IgD-negative memory B cell (primary cell): ENCODE measurements at regions not wholly inside any gene's neighbourhood (a gene's known extent, or its start where the extent isn't known, plus 50 kb on each side); places are given as distances from the start of the nearest gene placed in this dataset.

ENCODE experiments used
- H3K27ac Mint-ChIP-seq, 3 donors: one replicate each; pipeline ENCODE4 v1.8.0; 2020 to 2022; ENCODE audit warnings: mild to moderate bottlenecking in 3 of 3, mixed read lengths in 3 of 3, moderate library complexity in 1 of 3
- H3K27me3 Mint-ChIP-seq: one replicate; pipeline ENCODE4 v1.8.0; 2021; ENCODE audit warnings: mixed read lengths
- H3K36me3 Mint-ChIP-seq: one replicate; pipeline ENCODE4 v1.8.0; 2020; ENCODE audit warnings: mild to moderate bottlenecking, mixed read lengths
- H3K4me1 Mint-ChIP-seq, 3 donors: one replicate each; pipeline ENCODE4 v1.8.0; 2020 to 2022; ENCODE audit warnings: mixed read lengths in 3 of 3, mild to moderate bottlenecking in 1 of 3
- H3K4me3 Mint-ChIP-seq, 4 donors: one replicate each; pipeline ENCODE4 v1.8.0; 2020 to 2022; ENCODE audit warnings: mild to moderate bottlenecking in 4 of 4, mixed read lengths in 4 of 4, moderate library complexity in 3 of 4
- H3K9me3 Mint-ChIP-seq, 3 donors: one replicate each; pipeline ENCODE4 v1.8.0; 2020 to 2021; ENCODE audit warnings: mixed read lengths in 3 of 3, mild to moderate bottlenecking in 1 of 3

DNA sequence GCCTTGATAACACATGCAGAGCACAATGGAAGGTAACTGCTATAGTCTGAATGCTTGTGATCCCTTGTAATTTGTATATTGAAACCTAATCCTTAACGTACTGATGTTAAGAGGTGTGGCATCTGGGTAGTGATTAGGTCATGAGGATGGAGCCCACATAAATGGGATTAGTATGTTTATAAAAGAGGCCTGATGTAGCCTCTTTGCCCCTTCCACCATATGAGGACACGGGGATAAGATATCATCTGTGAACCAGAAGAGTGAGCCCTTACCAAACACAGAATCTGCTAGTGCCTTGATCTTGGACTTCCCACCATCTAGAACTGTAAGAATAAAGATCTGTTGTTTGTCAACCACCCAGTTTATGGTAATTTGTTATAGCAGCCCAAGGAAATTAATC is 1074.2 kb upstream of the INTU start:
- Mint-ChIP-seq H3K27me3 (no peaks in the 10 kb centered on the region), H3K36me3 (no peaks in the 10 kb centered on the region), H3K4me1 (no peaks in the 10 kb centered on the region), H3K4me3 (no peak overlapping the region), H3K27ac (no peak overlapping the region), H3K9me3 (peaks cover 0 to 4% (median 3%) of the 10 kb centered on the region in 3 donors)

DNA sequence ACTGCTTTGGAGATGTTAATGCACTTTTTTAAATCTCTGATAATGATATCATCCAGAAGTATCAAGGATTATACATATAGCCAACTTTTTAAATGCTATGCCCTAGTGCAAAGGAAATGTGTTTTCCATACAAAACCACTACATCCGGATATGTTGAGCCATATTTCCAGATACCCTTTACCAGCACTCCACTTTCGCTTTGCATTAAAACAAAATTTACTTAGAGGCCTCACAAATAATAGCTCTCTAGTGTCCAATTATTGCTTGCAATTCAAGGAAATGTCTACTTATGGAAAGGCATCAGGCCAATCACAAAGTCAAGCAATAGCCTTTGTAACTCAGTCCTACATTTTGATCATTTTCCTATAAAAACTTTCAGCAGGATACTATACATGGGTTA is 1072.8 kb upstream of the INTU start:
- Mint-ChIP-seq H3K27me3 (no peaks in the 10 kb centered on the region), H3K9me3 (peaks cover 0 to 7% (median 3%) of the 10 kb centered on the region in 3 donors), H3K4me1 (no peaks in the 10 kb centered on the region), H3K4me3 (no peak overlapping the region), H3K27ac (no peak overlapping the region), H3K36me3 (no peaks in the 10 kb centered on the region)

DNA sequence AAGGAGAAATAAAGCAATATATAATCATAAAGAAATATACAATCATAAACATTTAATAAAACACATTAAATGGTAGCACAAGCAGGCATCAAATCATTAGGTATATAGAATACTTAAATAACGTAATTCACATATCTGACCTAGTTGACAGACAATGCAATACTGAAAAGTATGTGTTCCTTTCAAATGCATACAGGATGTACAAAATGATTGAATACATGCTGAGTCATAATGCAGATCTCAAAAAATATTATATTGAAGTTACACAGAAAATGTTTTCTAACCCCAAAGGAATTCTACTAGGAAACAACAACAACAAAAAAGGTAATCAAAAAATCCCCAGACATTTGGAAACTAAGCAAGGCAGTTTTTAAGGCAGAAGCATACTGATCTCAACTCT is 1072.0 kb upstream of the INTU start:
- no peak overlapping the region for H3K27ac Mint-ChIP-seq
- no peaks in the 10 kb centered on the region for H3K36me3 Mint-ChIP-seq
- no peaks in the 10 kb centered on the region for H3K27me3 Mint-ChIP-seq
- H3K9me3 Mint-ChIP-seq: peaks cover 0 to 6% (median 1%) of the 10 kb centered on the region in 3 donors
- H3K4me1 Mint-ChIP-seq: no peaks in the 10 kb centered on the region
- H3K4me3 Mint-ChIP-seq: no peak overlapping the region

DNA sequence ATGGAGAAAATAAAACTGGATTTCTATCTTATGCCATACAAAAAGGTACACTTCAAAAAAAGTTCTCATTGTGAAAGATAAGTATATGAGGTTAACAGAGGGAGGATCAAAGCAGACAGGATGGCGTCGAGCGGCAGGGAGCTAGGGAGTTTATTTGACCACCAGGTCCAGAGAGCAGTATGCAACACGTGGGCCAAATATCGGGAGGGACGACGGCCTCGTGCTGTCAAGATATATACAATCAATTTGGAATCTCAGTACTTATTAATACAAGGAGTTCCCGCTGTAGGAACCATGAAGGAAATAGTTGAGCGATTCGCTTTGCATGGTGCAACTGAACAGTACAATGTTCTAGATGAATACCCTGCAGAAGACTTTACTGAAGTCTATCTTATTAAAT is 1069.4 kb upstream of the INTU start:
- no peak overlapping the region for H3K4me3 Mint-ChIP-seq
- no peak overlapping the region for H3K27ac Mint-ChIP-seq
- H3K4me1 Mint-ChIP-seq: no peaks in the 10 kb centered on the region
- H3K36me3 Mint-ChIP-seq: no peaks in the 10 kb centered on the region
- no peaks in the 10 kb centered on the region for H3K27me3 Mint-ChIP-seq
- H3K9me3 Mint-ChIP-seq: peaks cover 2 to 6% (median 2%) of the 10 kb centered on the region in 3 donors

GRCh38 chr4:126564283-126564854 is 1068.4 kb upstream of the INTU start:
- H3K4me3 Mint-ChIP-seq: no peak overlapping the region
- H3K36me3 Mint-ChIP-seq: no peaks in the 10 kb centered on the region
- no peaks in the 10 kb centered on the region for H3K4me1 Mint-ChIP-seq
- no peaks in the 10 kb centered on the region for H3K27me3 Mint-ChIP-seq
- peaks cover 2 to 6% (median 2%) of the 10 kb centered on the region in 3 donors for H3K9me3 Mint-ChIP-seq
- no peak overlapping the region for H3K27ac Mint-ChIP-seq

GRCh38 chr4:126568652-126569570 is 1063.8 kb upstream of the INTU start:
- Mint-ChIP-seq H3K27me3 (no peaks in the 10 kb centered on the region), H3K4me1 (no peaks in the 10 kb centered on the region), H3K9me3 (peaks cover 2 to 9% (median 2%) of the 10 kb centered on the region in 3 donors), H3K36me3 (peaks cover 1% of the 10 kb centered on the region), H3K4me3 (peak overlapping the region in 1 of 4 donors; percentile 39), H3K27ac (no peak overlapping the region)

DNA sequence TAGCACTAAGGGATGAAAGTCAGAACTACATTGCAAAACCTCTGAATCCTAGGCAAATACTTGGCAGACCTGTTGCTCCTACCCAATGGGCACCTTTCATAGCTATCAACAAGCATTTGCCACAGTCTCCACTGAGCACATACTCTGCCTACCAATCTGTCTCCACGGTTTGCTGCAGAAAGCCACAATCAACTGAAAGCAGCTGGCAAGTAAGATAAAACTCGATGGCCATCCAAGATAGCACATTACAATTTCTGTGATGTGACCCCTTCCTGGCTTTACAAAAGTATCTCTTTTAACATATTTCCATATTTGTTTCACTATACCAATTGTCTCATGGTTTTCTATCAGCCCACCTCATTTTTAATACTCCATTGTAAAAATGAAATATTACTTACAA is 1060.5 kb upstream of the INTU start:
- Mint-ChIP-seq H3K9me3 (peaks cover 0 to 4% (median 2%) of the 10 kb centered on the region in 3 donors), H3K27ac (no peak overlapping the region), H3K36me3 (peaks cover 1% of the 10 kb centered on the region), H3K4me1 (no peaks in the 10 kb centered on the region), H3K27me3 (no peaks in the 10 kb centered on the region), H3K4me3 (no peak overlapping the region)

DNA sequence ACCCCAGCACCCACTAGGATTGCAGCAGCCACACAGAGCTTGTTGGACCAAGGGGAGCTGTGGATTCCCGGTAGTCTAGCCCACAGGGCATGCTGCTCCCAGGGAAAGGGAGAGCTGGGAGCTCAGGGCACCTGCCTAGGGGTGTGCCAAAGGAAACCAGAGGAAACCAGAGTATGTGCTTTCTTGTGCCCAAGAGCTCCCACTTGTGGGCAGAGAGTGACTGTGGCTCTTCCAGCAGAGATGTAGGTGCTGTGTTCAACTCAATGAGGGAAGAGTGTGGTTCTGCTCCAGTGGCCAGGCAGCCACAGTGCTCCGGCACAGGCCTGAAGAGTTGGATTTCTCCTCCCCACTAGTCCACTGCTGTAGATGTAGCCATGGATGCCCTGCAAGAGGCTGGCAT is 1050.0 kb upstream of the INTU start:
- Mint-ChIP-seq H3K4me3 (no peak overlapping the region), H3K27ac (no peak overlapping the region), H3K27me3 (no peaks in the 10 kb centered on the region), H3K36me3 (no peaks in the 10 kb centered on the region), H3K9me3 (peaks cover 0 to 6% (median 3%) of the 10 kb centered on the region in 3 donors), H3K4me1 (no peaks in the 10 kb centered on the region)

DNA sequence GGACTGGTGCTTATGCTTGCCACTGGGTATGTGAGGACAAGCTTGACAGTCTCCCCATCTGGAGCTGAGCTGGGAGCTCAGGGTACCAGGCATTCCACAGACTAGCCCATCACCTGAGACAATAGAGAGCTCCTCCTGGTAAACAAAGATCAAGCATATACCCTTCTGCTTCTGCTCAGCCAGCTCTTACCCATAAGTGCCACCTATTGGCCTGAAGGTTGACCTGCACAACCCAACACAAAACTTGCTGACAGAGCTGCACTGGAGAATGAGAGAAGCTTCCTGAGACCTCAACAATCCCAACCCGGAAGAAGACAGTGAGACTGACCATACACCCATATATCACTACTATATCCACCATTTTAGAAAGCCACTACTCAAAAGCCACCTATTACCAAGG is 1049.2 kb upstream of the INTU start:
- no peaks in the 10 kb centered on the region for H3K27me3 Mint-ChIP-seq
- peaks cover 0 to 6% (median 4%) of the 10 kb centered on the region in 3 donors for H3K9me3 Mint-ChIP-seq
- H3K27ac Mint-ChIP-seq: no peak overlapping the region
- no peaks in the 10 kb centered on the region for H3K4me1 Mint-ChIP-seq
- H3K4me3 Mint-ChIP-seq: no peak overlapping the region
- H3K36me3 Mint-ChIP-seq: no peaks in the 10 kb centered on the region

- H3K4me3 Mint-ChIP-seq: no peak overlapping the region
- H3K36me3 Mint-ChIP-seq: no peaks in the 10 kb centered on the region
- H3K9me3 Mint-ChIP-seq: peaks cover 0 to 24% (median 3%) of the 10 kb centered on the region in 3 donors
- H3K27ac Mint-ChIP-seq: no peak overlapping the region
- no peaks in the 10 kb centered on the region for H3K4me1 Mint-ChIP-seq
- no peaks in the 10 kb centered on the region for H3K27me3 Mint-ChIP-seq
Observed at GRCh38 chr4:126591583-126591982, 1041.2 kb upstream of the INTU start.

- Mint-ChIP-seq H3K27ac (no peak overlapping the region), H3K27me3 (no peaks in the 10 kb centered on the region), H3K9me3 (peaks cover 0 to 24% (median 3%) of the 10 kb centered on the region in 3 donors), H3K4me1 (no peaks in the 10 kb centered on the region), H3K36me3 (no peaks in the 10 kb centered on the region), H3K4me3 (no peak overlapping the region)
Observed at GRCh38 chr4:126592088-126592487, 1040.7 kb upstream of the INTU start.

- no peak overlapping the region for H3K27ac Mint-ChIP-seq
- H3K4me1 Mint-ChIP-seq: no peaks in the 10 kb centered on the region
Observed at GRCh38 chr4:126593626-126594025, 1039.1 kb upstream of the INTU start.

DNA sequence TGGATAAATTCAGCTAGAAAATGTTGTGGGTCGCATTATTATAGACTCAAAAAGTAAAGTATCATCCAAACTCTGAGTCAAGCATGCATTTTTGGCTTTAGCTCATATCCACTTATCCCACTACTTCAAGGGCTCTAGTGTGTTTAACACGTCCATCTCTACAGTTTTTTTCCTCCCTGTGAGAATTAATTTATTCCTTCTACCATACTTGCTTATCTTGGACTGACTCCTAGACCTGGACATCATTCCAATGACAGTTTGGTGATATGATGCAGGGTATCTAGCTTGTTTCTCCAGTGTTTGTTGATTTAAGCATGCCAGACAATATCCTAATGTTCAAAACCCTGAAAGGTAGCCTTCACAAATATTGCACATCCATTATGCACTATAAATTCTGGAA is 1037.1 kb upstream of the INTU start:
- Mint-ChIP-seq H3K4me3 (no peak overlapping the region), H3K36me3 (no peaks in the 10 kb centered on the region), H3K4me1 (no peaks in the 10 kb centered on the region), H3K9me3 (peaks cover 0 to 13% (median 3%) of the 10 kb centered on the region in 3 donors), H3K27ac (no peak overlapping the region), H3K27me3 (no peaks in the 10 kb centered on the region)

More at GRCh38 chr4:126593626-126594025, 1039.1 kb upstream of the INTU start:
- Mint-ChIP-seq H3K36me3 (no peaks in the 10 kb centered on the region), H3K9me3 (peaks cover 0 to 22% (median 3%) of the 10 kb centered on the region in 3 donors), H3K4me3 (no peak overlapping the region), H3K27me3 (no peaks in the 10 kb centered on the region)

DNA sequence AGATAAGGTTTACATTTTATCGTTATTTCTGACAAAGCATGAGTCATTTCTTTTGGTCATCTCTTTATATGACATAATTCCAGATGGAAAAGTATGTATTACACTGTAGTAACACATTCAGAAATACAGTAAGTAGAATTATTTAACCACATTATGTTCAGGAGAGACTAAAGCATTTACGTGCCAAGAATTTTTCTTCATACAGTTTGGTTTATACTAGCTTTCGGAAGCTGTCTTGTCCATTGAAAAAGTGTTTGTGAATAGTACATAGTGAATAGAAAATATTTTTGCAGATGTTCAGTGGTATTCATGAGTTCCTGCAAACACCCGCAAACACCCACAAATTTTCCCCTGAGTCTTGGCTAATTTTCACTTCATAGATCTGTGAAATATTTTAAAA is 1033.0 kb upstream of the INTU start:
- no peak overlapping the region for H3K4me3 Mint-ChIP-seq
- H3K27me3 Mint-ChIP-seq: no peaks in the 10 kb centered on the region
- H3K27ac Mint-ChIP-seq: no peak overlapping the region
- no peaks in the 10 kb centered on the region for H3K4me1 Mint-ChIP-seq
- H3K9me3 Mint-ChIP-seq: peaks cover 0 to 3% (median 2%) of the 10 kb centered on the region in 3 donors
- H3K36me3 Mint-ChIP-seq: no peaks in the 10 kb centered on the region

- no peaks in the 10 kb centered on the region for H3K27me3 Mint-ChIP-seq
Observed at GRCh38 chr4:126603210-126603609, 1029.5 kb upstream of the INTU start.

DNA sequence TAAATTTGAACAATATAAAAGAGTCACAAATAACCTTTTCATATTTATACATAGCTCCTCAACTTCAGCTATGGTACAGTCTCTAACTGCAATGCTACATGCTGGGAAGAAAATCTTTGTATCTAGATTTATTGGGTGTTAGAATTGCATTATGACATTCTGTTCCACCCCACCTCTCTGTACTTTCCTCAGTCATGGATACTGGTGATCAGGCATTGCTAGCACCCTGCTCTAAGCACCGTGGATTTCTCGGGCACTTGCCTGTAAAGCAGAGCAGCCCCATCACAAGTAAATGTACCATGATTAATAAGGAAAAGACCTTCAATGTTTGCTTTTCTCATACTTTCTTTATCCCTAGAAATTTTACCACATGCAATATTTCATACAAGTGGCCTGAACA is 1028.9 kb upstream of the INTU start:
- no peaks in the 10 kb centered on the region for H3K27me3 Mint-ChIP-seq
- H3K4me1 Mint-ChIP-seq: no peaks in the 10 kb centered on the region
- no peak overlapping the region for H3K4me3 Mint-ChIP-seq
- H3K9me3 Mint-ChIP-seq: peaks cover 0 to 4% (median 0%) of the 10 kb centered on the region in 3 donors
- H3K27ac Mint-ChIP-seq: no peak overlapping the region
- H3K36me3 Mint-ChIP-seq: no peaks in the 10 kb centered on the region

More at GRCh38 chr4:126603210-126603609, 1029.5 kb upstream of the INTU start:
- Mint-ChIP-seq H3K9me3 (peaks cover 0 to 4% (median 0%) of the 10 kb centered on the region in 3 donors), H3K4me3 (no peak overlapping the region), H3K36me3 (no peaks in the 10 kb centered on the region), H3K4me1 (no peaks in the 10 kb centered on the region), H3K27ac (no peak overlapping the region)
